ENCODE measurements at regions not wholly inside any gene's neighbourhood (a gene's known extent, or its start where the extent isn't known, plus 50 kb on each side); places are given as distances from the start of the nearest gene placed in this dataset.
"Not testable (repeated sequence)": the region's sequence is repeated elsewhere in the genome, so short reads cannot be mapped to it uniquely, and the experiment has no call there.

GRCh38 chr3:5608971-5609370, 421.5 kb downstream of the EDEM1 start:
- not testable (repeated sequence) for TF ChIP-seq CTCF, POLR2A, EP300 (IDR thresholded peaks at IDR 0.05)
